ENCODE measurements at regions not wholly inside any gene's neighbourhood (a gene's known extent, or its start where the extent isn't known, plus 50 kb on each side); places are given as distances from the start of the nearest gene placed in this dataset.

DNA sequence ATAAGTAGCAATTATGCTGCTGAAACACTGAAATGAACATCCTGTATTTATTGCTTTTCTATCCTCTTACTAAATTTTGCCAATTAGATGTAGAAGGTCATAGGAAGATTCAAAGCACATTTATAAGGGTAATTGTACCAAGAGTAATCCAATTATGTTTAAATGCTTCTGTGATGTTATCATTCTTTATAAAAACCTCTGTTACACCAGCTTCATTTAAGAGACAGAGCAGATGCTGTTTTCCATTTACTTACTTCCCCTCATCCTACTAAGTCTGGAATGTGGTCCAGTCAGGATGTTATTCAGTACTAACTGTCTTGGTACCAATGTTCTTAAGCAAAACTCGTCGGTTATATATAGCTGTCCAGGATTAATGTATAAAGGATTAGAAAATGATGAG lies 539.6 kb downstream of the PDHA2 start:
- no peak for TF ChIP-seq POLR2A (IDR thresholded peaks at IDR 0.05; ENCODE audit: low read depth, low read length)
- no peak for TF ChIP-seq RAD51 (IDR thresholded peaks at IDR 0.05)
- no peak for TF ChIP-seq CTCF (IDR thresholded peaks at IDR 0.05 in 2 of 3, conservative IDR thresholded peaks at IDR 0.05 in 1 of 3; ENCODE audit: control insufficient read depth in 2 of 3, extremely low read depth in 1 of 3, insufficient read depth in 1 of 3, low read depth in 3 of 3, low read length in 3 of 3)
- TF ChIP-seq POLR2AphosphoS5 (IDR thresholded peaks at IDR 0.05; ENCODE audit: low read length): no peak
- no peak for TF ChIP-seq EP300 (IDR thresholded peaks at IDR 0.05; ENCODE audit: borderline replicate concordance in 1 of 2, control insufficient read depth in 1 of 2, low read depth in 2 of 2, low read length in 2 of 2)
- TF ChIP-seq TAF1 (IDR thresholded peaks at IDR 0.05; ENCODE audit: borderline replicate concordance, low read depth, low read length): no peak
- TF ChIP-seq BACH1 (IDR thresholded peaks at IDR 0.05; ENCODE audit: borderline replicate concordance): no peak
- TF ChIP-seq ESRRA (IDR thresholded peaks at IDR 0.05; ENCODE audit: low read length): no peak
- TF ChIP-seq, protein P1, sequence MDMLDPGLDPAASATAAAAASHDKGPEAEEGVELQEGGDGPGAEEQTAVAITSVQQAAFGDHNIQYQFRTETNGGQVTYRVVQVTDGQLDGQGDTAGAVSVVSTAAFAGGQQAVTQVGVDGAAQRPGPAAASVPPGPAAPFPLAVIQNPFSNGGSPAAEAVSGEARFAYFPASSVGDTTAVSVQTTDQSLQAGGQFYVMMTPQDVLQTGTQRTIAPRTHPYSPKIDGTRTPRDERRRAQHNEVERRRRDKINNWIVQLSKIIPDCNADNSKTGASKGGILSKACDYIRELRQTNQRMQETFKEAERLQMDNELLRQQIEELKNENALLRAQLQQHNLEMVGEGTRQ (IDR thresholded peaks at IDR 0.05; ENCODE audit: borderline replicate concordance, low read depth, low read length): no peak
- no peak for TF ChIP-seq RCOR1 (conservative IDR thresholded peaks at IDR 0.05; ENCODE audit: low read depth, low read length)
- TF ChIP-seq SPI1 (IDR thresholded peaks at IDR 0.05; ENCODE audit: borderline replicate concordance, insufficient read depth, low read depth, low read length): no peak
- TF ChIP-seq, protein P2, sequence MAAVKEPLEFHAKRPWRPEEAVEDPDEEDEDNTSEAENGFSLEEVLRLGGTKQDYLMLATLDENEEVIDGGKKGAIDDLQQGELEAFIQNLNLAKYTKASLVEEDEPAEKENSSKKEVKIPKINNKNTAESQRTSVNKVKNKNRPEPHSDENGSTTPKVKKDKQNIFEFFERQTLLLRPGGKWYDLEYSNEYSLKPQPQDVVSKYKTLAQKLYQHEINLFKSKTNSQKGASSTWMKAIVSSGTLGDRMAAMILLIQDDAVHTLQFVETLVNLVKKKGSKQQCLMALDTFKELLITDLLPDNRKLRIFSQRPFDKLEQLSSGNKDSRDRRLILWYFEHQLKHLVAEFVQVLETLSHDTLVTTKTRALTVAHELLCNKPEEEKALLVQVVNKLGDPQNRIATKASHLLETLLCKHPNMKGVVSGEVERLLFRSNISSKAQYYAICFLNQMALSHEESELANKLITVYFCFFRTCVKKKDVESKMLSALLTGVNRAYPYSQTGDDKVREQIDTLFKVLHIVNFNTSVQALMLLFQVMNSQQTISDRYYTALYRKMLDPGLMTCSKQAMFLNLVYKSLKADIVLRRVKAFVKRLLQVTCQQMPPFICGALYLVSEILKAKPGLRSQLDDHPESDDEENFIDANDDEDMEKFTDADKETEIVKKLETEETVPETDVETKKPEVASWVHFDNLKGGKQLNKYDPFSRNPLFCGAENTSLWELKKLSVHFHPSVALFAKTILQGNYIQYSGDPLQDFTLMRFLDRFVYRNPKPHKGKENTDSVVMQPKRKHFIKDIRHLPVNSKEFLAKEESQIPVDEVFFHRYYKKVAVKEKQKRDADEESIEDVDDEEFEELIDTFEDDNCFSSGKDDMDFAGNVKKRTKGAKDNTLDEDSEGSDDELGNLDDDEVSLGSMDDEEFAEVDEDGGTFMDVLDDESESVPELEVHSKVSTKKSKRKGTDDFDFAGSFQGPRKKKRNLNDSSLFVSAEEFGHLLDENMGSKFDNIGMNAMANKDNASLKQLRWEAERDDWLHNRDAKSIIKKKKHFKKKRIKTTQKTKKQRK (IDR thresholded peaks at IDR 0.05; ENCODE audit: low read depth, low read length): no peak

All from GM12878 (cell line).